GM12878 (cell line): ENCODE measurements at regions not wholly inside any gene's neighbourhood (a gene's known extent, or its start where the extent isn't known, plus 50 kb on each side); places are given as distances from the start of the nearest gene placed in this dataset.

Experiments used
- ATAC-seq: fragments of 200-7000 bp; cut with Tn5 transposase; 3 replicates; pipeline ENCODE4 v1.9.1; 2020; ENCODE audit warnings: mild to moderate bottlenecking, moderate library complexity
- BruUV-seq: library from RNA; stranded (reverse); fragments of 400-500 nt; replicated peaks from 2 replicates; lab custom pipeline; 2021; lab: Mats Ljungman, UMichigan
- CTCF ChIA-PET: fragments of 300-600 bp; sonication (Branson Sonifier 250); formaldehyde crosslinking; extraction: SDS; loops from one replicate; lab custom pipeline; 2021; ENCODE audit warnings: inconsistent platforms; lab: Yijun Ruan, JAX
- POLR2A ChIA-PET: fragments of 350-600 bp; formaldehyde crosslinking; extraction: SDS; loops from one replicate; lab custom pipeline; 2021; ENCODE audit warnings: inconsistent platforms; lab: Charles Lee
- RAD21 ChIA-PET: fragments of 300-600 bp; sonication (Branson Sonifier 250); formaldehyde crosslinking; loops from one replicate; lab custom pipeline; 2023; ENCODE audit warnings: antibody characterized with exemption; ENCODE audit not compliant: unreplicated experiment; lab: Charles Lee
- SMC1A ChIA-PET: fragments of 300-600 bp; sonication (Branson Sonifier 250); formaldehyde crosslinking; loops from one replicate; lab custom pipeline; 2023; ENCODE audit not compliant: unreplicated experiment, uncharacterized antibody; lab: Charles Lee
- DNase-seq: peaks from one replicate; pipeline ENCODE4 v3.0.0-alpha.2; 2011; ENCODE audit warnings: low read depth, low spot score
- FAIRE-seq: peaks from 3 replicates; lab custom pipeline; 2011; peaks lifted over from hg19 to GRCh38; lab: Jason Lieb, UNC
- H2AFZ ChIP-seq: 2 replicates; pipeline ENCODE4 v1.6.0; 2011; ENCODE audit warnings: low read depth, low read length, control low read depth; ENCODE audit not compliant: control insufficient read depth
- H3K27ac ChIP-seq: 2 replicates; pipeline ENCODE4 v1.5.1; 2011; ENCODE audit warnings: control low read depth; ENCODE audit not compliant: control insufficient read depth, insufficient read depth
- H3K27me3 ChIP-seq, 2 experiments: replicated peaks in 1 of 2; 2 replicates each; pipeline versions ENCODE4 v1.6.0 to v1.6.1; 2011; ENCODE audit warnings: low read length in 1 of 2; ENCODE audit not compliant: control insufficient read depth in 2 of 2, insufficient read depth in 2 of 2
- H3K36me3 ChIP-seq, 2 experiments: 2 replicates each; pipeline ENCODE4 v1.5.1; 2011; ENCODE audit warnings: low read length in 1 of 2; ENCODE audit not compliant: control insufficient read depth in 2 of 2, insufficient read depth in 2 of 2
- H3K4me1 ChIP-seq: 2 replicates; pipeline ENCODE4 v1.6.1; 2011; ENCODE audit warnings: mild to moderate bottlenecking, low read length, moderate library complexity, mixed read lengths; ENCODE audit not compliant: control insufficient read depth, insufficient read depth
- H3K4me2 ChIP-seq: 2 replicates; pipeline ENCODE4 v1.6.0; 2011; ENCODE audit warnings: control low read depth; ENCODE audit not compliant: control insufficient read depth, insufficient read depth
- H3K4me3 ChIP-seq: fragments of 200-600 bp; sonication (generic); 2 replicates; pipeline ENCODE4 v1.5.1; 2016
- H3K79me2 ChIP-seq: 2 replicates; pipeline ENCODE4 v1.6.0; 2011; ENCODE audit warnings: low read length; ENCODE audit not compliant: control insufficient read depth, insufficient read depth
- H3K9ac ChIP-seq: 2 replicates; pipeline ENCODE4 v1.8.0; 2011; ENCODE audit warnings: low read length, control low read depth, mixed read lengths; ENCODE audit not compliant: control insufficient read depth, insufficient read depth
- H3K9me3 ChIP-seq: replicated peaks from 3 replicates; pipeline ENCODE4 v1.5.1; 2011; ENCODE audit warnings: mild to moderate bottlenecking, low read length; ENCODE audit not compliant: control insufficient read depth, insufficient read depth
- H4K20me1 ChIP-seq: 2 replicates; pipeline ENCODE4 v1.6.0; 2011; ENCODE audit not compliant: control insufficient read depth, insufficient read depth
- CBFB ChIP-seq: IDR thresholded peaks from 2 replicates; pipeline ENCODE4 v1.6.1; 2016; ENCODE audit warnings: antibody characterized with exemption, low read depth
- CEBPB ChIP-seq, 2 experiments: fragments of 150-350 bp in 1 of 2; IDR thresholded peaks; 2 replicates each; pipeline ENCODE4 v1.6.1; 2012 to 2014; ENCODE audit warnings: low read depth in 2 of 2, low read length in 2 of 2, borderline replicate concordance in 1 of 2, inconsistent platforms in 1 of 2
- E2F8 ChIP-seq: fragments of 450-650 bp; IDR thresholded peaks from 2 replicates; pipeline ENCODE4 v1.6.1; 2018; ENCODE audit warnings: mild to moderate bottlenecking, low read depth, moderate library complexity; ENCODE audit not compliant: partially characterized antibody
- EZH2 ChIP-seq: IDR thresholded peaks from 2 replicates; pipeline ENCODE4 v1.6.1; 2012; ENCODE audit warnings: low read depth, mild to moderate bottlenecking, control low read depth, inconsistent platforms, low read length, borderline replicate concordance; ENCODE audit not compliant: control insufficient read depth
- HDAC2 ChIP-seq: fragments of 200-600 bp; sonication (generic); IDR thresholded peaks from 2 replicates; pipeline ENCODE4 v1.6.1; 2017
- JUND ChIP-seq: IDR thresholded peaks from 2 replicates; pipeline ENCODE4 v1.6.1; 2012; ENCODE audit warnings: low read depth, mild to moderate bottlenecking, low read length, improper control_type of control experiment, moderate library complexity
- LARP7 ChIP-seq: fragments of 450-650 bp; IDR thresholded peaks from 2 replicates; pipeline ENCODE4 v1.6.1; 2017; ENCODE audit warnings: mild to moderate bottlenecking
- MTA3 ChIP-seq: IDR thresholded peaks from 2 replicates; pipeline ENCODE4 v1.6.1; 2012; ENCODE audit warnings: low read length, inconsistent platforms, borderline replicate concordance
- MYB ChIP-seq: fragments of 150-350 bp; IDR thresholded peaks from 2 replicates; pipeline ENCODE4 v1.6.1; 2014; ENCODE audit warnings: mild to moderate bottlenecking, low read depth, low read length, borderline replicate concordance
- POU2F2 ChIP-seq: IDR thresholded peaks from 3 replicates; pipeline ENCODE4 v1.6.1; 2011; ENCODE audit warnings: low read depth, mild to moderate bottlenecking, low read length, borderline replicate concordance
- RELB ChIP-seq: fragments of 450-650 bp; IDR thresholded peaks from 2 replicates; pipeline ENCODE4 v1.6.1; 2017; ENCODE audit warnings: low read depth, mild to moderate bottlenecking, moderate library complexity
- SMAD1 ChIP-seq: fragments of 450-650 bp; IDR thresholded peaks from 2 replicates; pipeline ENCODE4 v1.6.1; 2018; ENCODE audit warnings: mild to moderate bottlenecking, low read depth; ENCODE audit not compliant: partially characterized antibody
- SP1 ChIP-seq: IDR thresholded peaks from one replicate; pipeline ENCODE4 v1.6.1; 2011; ENCODE audit warnings: low read depth, low read length
- STAT1 ChIP-seq: fragments of 450-650 bp; conservative IDR thresholded peaks from 2 replicates; pipeline ENCODE4 v1.6.1; 2014; ENCODE audit warnings: antibody characterized with exemption, mild to moderate bottlenecking
- STAT3 ChIP-seq: IDR thresholded peaks from 2 replicates; pipeline ENCODE4 v1.6.1; 2011; ENCODE audit warnings: low read depth, low read length, improper control_type of control experiment
- ZNF217 ChIP-seq: fragments of 450-650 bp; IDR thresholded peaks from 2 replicates; pipeline ENCODE4 v1.6.1; 2017; ENCODE audit warnings: antibody characterized with exemption, mild to moderate bottlenecking
- WGBS: methylation state at CpG from one replicate; pipeline ENCODE4 v1.1.6; 2016; ENCODE audit warnings: low lambda C conversion rate; ENCODE audit not compliant: insufficient replicate concordance, insufficient coverage; ENCODE audit errors: missing lambda C conversion rate; 5-methylcytosine and 5-hydroxymethylcytosine counted together
- in situ Hi-C: fragments of 300-500 bp; cut with MboI; formaldehyde crosslinking; loops from 9 replicates; pipeline ENCODE4 v1.14.3; 2018; ENCODE audit warnings: mixed read lengths
- intact Hi-C: fragments of 100-400 bp; cut with micrococcal nuclease; formaldehyde crosslinking; loops from one replicate; pipeline ENCODE4 v1.14.2; 2022; ENCODE audit not compliant: unreplicated experiment
- TF ChIP-seq, protein P1 (sequence below): fragments of 450-650 bp; IDR thresholded peaks from 2 replicates; pipeline ENCODE4 v1.6.1; 2017; ENCODE audit warnings: mild to moderate bottlenecking, low read depth, inconsistent platforms; ENCODE audit not compliant: poor library complexity, severe bottlenecking

DNA sequence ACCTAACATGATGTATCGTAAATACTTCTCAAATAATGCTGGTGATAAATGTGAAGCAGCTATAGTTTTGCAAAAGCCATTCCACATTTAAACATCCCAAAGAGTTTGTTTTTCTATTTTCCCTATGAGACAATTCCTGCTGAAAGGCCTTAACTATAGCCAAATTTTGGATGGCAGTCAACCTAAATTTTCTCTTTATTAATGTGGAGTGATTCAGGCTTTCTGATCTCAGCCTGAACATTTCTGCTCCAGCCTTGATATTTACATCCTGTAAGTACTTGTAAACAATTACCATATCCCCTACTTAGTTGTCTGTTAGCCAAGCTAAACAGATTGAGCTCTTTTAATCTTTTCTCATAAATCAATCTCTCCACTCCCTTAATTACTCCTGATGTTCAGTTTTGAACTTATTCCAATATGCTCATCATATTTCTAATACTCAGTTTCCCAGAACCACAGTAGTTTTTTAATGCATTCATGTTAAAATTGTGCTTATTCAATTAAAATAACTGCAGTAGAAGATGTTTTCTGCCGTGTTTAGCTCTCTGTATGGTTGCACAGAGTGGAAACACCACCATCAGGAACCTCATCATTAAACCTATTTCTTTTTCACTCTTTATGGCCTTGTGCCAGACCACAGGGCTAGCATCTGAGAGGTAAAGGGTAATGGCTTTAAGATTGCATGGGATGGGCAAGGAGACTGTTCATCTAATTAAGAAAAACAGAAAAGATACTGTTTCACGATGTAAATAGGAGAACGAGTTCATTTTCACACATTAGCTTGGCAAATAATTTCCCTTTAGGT, 1235.2 kb upstream of the SLC10A2 start (continued):
- TF ChIP-seq JUND (no peak), LARP7 (no peak), MTA3 (no peak), EZH2 (no peak), SP1 (no peak)

DNA sequence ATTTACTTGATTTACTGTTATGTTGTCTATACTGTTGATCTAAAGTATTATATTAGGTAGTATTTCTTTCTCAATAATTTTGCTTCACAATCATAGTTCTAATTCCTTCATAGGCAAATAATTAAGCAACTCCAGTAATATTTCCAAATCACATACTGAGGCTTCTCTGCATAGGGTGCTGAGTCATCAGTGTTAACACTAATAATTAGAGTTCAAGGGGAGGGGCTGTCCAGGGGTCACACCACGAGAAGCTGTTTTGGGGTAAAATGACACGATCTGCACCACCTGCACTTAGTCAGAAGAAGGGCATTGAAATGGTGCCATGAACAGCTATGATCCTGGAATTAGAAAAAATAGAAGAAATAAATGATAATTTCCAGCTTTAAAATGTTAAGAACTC, 1230.9 kb upstream of the SLC10A2 start:
- BruUV-seq, result no TSS peak
- H3K4me2 ChIP-seq, result no peak overlapping the region
- WGBS, result 4% methylated on average over 2 of the region's 2 CpGs
- ChIA-PET CTCF (no interaction called here), SMC1A (no interaction called here), POLR2A (no interaction called here), RAD21 (no interaction called here)
- FAIRE-seq (no peak), DNase-seq (no peak), ATAC-seq (no peak)
- intact Hi-C loops, result no loop called here
- no peaks in the 10 kb centered on the region for H4K20me1 ChIP-seq
- in situ Hi-C loops, result no loop called here
- H3K27ac ChIP-seq, result no peak overlapping the region
- no peak overlapping the region for H2AFZ ChIP-seq
- H3K9me3 ChIP-seq, result no peaks in the 10 kb centered on the region
- no peaks in the 10 kb centered on the region for H3K4me1 ChIP-seq
- no peaks in the 10 kb centered on the region for H3K79me2 ChIP-seq
- H3K27me3 ChIP-seq, result no peaks in the 10 kb centered on the region
- H3K9ac ChIP-seq, result no peak overlapping the region
- H3K4me3 ChIP-seq, result no peak overlapping the region
- no peaks in the 10 kb centered on the region for H3K36me3 ChIP-seq
- TF ChIP-seq RELB, result no peak
- TF ChIP-seq SMAD1, result no peak
- no peak for TF ChIP-seq MYB
- TF ChIP-seq, protein P1, sequence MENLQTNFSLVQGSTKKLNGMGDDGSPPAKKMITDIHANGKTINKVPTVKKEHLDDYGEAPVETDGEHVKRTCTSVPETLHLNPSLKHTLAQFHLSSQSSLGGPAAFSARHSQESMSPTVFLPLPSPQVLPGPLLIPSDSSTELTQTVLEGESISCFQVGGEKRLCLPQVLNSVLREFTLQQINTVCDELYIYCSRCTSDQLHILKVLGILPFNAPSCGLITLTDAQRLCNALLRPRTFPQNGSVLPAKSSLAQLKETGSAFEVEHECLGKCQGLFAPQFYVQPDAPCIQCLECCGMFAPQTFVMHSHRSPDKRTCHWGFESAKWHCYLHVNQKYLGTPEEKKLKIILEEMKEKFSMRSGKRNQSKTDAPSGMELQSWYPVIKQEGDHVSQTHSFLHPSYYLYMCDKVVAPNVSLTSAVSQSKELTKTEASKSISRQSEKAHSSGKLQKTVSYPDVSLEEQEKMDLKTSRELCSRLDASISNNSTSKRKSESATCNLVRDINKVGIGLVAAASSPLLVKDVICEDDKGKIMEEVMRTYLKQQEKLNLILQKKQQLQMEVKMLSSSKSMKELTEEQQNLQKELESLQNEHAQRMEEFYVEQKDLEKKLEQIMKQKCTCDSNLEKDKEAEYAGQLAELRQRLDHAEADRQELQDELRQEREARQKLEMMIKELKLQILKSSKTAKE, result no peak
- no peak for TF ChIP-seq E2F8
- TF ChIP-seq CEBPB (IDR thresholded peaks at IDR 0.05; ENCODE audit: borderline replicate concordance in 1 of 2, low read depth in 2 of 2, low read length in 2 of 2), result no peak
- TF ChIP-seq EZH2, result no peak
- no peak for TF ChIP-seq STAT1
- no peak for TF ChIP-seq ZNF217
- TF ChIP-seq STAT3, result no peak
- TF ChIP-seq POU2F2, result no peak
- no peak for TF ChIP-seq HDAC2
- no peak for TF ChIP-seq LARP7
- no peak for TF ChIP-seq CBFB
